D721Med (cell line): ENCODE measurements at regions not wholly inside any gene's neighbourhood (a gene's known extent, or its start where the extent isn't known, plus 50 kb on each side); places are given as distances from the start of the nearest gene placed in this dataset.

ENCODE experiments used
- DNase-seq: peaks from one replicate; pipeline ENCODE4 v3.0.0; 2011; ENCODE audit warnings: low spot score; ENCODE audit not compliant: insufficient read length
- FAIRE-seq: peaks from 2 replicates; lab custom pipeline; 2011; peaks lifted over from hg19 to GRCh38; lab: Jason Lieb, UNC
- TF ChIP-seq, protein P1 (sequence below): IDR thresholded peaks from 2 replicates; pipeline ENCODE4 v1.5.1; 2012; ENCODE audit warnings: mild to moderate bottlenecking, control low read depth; ENCODE audit not compliant: insufficient read depth; ENCODE audit errors: missing control alignments

DNA sequence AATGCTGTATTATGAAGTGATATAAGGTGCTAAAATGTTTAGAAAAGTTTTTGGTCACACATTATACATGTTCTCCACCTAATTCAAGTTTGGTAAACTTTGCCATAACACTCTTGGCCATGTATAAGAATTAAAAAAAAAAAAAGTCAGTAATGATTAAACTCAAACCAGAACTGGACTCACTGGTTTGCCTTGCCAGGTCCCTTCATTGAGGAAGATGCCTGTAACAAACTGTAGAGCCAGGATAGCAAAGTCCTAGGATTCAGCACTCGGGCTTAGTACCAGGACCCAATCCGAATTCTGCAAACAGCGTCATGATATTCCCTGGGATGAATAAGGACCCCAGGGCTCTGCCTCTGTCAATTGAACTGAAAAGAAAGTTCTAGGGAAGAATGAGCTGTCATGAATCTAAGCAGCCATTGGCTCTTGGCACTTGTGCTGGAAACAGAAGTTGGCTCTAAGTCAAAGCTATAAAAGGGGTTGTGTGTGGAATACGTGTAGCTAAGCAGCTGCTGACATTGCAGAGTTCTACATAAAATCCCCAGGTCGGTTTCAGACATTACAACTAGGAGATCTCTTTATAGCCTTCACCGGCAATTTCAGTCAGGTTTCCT lies 216.9 kb downstream of the C7orf25 start:
- no peak for DNase-seq
- TF ChIP-seq, protein P1, sequence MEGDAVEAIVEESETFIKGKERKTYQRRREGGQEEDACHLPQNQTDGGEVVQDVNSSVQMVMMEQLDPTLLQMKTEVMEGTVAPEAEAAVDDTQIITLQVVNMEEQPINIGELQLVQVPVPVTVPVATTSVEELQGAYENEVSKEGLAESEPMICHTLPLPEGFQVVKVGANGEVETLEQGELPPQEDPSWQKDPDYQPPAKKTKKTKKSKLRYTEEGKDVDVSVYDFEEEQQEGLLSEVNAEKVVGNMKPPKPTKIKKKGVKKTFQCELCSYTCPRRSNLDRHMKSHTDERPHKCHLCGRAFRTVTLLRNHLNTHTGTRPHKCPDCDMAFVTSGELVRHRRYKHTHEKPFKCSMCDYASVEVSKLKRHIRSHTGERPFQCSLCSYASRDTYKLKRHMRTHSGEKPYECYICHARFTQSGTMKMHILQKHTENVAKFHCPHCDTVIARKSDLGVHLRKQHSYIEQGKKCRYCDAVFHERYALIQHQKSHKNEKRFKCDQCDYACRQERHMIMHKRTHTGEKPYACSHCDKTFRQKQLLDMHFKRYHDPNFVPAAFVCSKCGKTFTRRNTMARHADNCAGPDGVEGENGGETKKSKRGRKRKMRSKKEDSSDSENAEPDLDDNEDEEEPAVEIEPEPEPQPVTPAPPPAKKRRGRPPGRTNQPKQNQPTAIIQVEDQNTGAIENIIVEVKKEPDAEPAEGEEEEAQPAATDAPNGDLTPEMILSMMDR, result no peak
- FAIRE-seq, result no peak

DNA sequence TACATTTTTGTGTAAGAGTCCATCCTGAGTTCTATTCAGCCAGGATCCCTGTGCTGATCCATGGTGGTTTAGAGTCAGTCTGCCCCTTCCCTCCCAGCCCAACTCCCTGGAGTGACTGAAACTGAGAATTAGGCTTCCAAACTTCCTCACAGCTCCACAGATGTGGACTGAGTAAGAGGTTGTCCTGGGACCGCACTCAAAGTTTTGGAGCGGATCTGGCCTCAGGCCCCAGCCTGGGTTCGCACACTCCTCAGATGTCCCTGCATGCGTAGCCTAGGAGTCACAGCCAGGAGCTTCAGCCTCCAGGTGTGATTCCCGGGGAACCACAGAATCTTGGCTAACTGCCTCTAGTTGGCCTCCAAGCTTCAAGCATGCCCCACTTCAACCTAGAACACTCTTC lies 218.1 kb downstream of the C7orf25 start:
- TF ChIP-seq, protein P1, result no peak
- FAIRE-seq (no peak), DNase-seq (no peak)

DNA sequence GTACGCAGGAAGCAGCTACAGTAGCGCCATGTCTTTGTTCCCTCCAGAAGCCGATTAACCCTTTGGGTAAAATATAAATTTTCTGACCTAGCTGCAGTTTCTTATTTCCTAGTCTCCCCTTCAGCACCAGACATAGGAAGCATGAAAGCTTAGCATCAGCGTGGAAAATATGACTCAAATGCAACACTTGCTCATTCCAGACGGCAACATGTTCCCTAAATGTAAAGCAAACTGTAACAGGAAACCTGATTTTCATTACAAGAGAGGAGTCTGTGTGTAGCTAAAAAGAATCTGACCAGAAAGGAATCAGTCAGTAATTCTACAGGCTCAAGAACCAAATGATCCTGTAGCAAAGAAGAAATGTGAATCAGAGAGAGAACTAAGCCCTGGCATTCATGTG lies 219.2 kb downstream of the C7orf25 start:
- TF ChIP-seq, protein P1, result no peak
- DNase-seq, result no peak
- FAIRE-seq, result no peak

DNA sequence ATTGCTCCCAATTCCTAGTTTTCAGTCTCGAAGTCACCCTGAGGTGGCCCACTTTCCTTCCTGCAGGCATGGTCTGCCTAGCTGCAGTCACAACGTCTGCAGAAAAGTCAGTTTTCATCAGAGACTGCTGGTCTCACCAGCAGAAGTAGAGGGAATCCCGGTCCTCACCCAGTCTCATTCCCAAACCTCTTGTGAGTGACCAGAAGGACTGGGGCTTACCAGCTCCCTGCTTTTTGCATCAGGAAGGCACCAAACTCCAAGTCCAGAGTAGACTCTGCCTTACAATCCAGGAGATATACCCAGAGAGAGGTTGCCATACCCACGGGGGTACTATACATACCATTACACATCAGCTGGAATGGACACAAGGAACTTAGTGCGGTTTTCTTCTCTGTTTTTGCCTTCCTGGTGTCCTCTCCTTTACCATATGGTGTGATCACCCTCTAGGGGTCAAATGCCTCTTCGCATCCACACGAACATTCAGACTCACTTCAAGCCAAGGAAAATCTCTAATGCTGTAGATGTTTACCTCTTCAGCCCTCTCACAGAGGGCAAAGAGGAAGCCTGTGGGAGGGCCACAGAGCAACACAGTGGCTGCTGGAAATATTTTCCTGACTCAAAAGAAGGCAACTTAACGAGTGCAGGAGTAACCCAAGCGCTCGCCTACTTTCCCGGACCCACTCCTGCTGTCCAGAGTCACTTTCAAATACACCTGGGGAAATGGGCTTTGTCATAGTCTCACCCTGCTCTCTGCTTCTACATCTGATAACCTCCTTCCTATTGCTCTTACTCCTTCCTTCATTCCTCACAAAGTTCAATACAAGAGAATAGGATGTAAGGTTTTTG lies 220.9 kb downstream of the C7orf25 start:
- TF ChIP-seq, protein P1, result peak; percentile 39
- DNase-seq (no peak), FAIRE-seq (no peak)

DNA sequence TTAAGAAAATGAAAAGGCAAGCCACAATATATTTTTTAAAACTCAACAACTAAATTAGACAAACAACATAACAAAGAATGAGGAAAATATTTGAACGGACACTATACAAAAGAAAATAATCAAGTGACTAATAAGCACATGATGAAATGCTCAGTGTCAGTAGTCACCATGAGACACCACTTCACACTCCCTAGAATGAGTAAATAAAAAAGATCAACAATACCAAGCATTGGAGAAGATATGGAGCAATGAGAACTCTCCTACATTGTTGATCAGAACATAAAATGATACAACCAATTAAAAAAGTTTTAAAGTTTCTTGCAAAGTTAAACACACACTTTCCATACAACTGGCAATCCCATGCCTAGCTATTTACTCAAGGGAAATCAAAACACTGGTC lies 222.2 kb downstream of the C7orf25 start:
- TF ChIP-seq, protein P1, result no peak
- FAIRE-seq (no peak), DNase-seq (no peak)

DNA sequence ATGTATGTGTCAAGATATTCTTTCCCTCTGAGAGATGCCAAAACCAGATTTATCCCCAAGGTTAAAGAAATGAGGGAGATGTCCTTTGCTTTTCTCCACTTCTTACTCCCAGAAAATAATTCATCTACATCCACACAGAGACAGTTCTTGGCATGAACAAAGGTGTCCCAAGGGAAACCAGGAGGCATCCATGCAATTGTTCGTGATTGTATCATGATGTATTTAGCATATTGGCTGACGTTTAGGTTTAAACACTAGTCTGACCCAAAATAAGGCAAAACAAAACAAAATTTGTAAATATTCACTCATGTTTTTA lies 223.9 kb downstream of the C7orf25 start:
- FAIRE-seq (no peak), DNase-seq (no peak)
- TF ChIP-seq, protein P1, result no peak
